ENCODE measurements at regions not wholly inside any gene's neighbourhood (a gene's known extent, or its start where the extent isn't known, plus 50 kb on each side); places are given as distances from the start of the nearest gene placed in this dataset.

- Histone ChIP-seq H3K27ac (no peak overlapping the region), H3K4me1 (no peaks in the 10 kb centered on the region), H3K27me3 (no peaks in the 10 kb centered on the region), H3K36me3 (replicated peaks in 1 of 2; ENCODE audit: insufficient read depth in 1 of 2, low read depth in 2 of 2) (no peaks in the 10 kb centered on the region), H3K9me3 (no peaks in the 10 kb centered on the region), H3K4me3 (no peak overlapping the region)
- intact Hi-C loops (cut with DNase I), result no loop called here
- TF ChIP-seq POLR2A (IDR thresholded peaks at IDR 0.05) (no peak), CTCF (IDR thresholded peaks at IDR 0.05) (no peak)
- ATAC-seq (no peak), DNase-seq (no peak)
- 86 to 88% methylated on average over 5 of the region's 5 CpGs for WGBS, 2 donors
These were observed 170.2 kb upstream of the BET1 start for GRCh38 chr7:94174375-94174774.

DNA sequence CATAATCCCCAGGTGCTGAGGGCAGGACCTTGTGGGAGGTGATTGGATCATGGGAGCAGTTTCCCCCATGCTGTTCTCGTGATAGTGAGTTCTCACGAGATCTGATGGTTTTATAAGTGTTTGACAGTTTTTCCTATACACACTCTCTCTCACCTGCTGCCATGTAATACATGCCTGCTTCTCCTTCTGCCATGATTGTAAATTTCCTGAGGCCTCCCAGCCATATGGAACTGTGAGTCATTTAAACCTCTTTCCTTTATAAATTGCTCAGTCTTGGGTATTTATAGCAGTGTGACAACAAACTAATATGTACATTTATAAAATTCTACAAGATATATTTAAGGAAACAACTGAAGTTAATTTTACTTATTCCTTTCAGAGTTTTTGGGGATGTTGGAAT, 170.8 kb upstream of the BET1 start:
- no peak for TF ChIP-seq POLR2A (IDR thresholded peaks at IDR 0.05)
- TF ChIP-seq CTCF (IDR thresholded peaks at IDR 0.05), result no peak
- Histone ChIP-seq H3K36me3 (replicated peaks in 1 of 2; ENCODE audit: insufficient read depth in 1 of 2, low read depth in 2 of 2) (no peaks in the 10 kb centered on the region), H3K4me1 (no peaks in the 10 kb centered on the region), H3K9me3 (no peaks in the 10 kb centered on the region), H3K27me3 (no peaks in the 10 kb centered on the region), H3K4me3 (no peak overlapping the region), H3K27ac (no peak overlapping the region)
- ATAC-seq (no peak), DNase-seq (no peak)
- WGBS, 2 donors, result 85% methylated on average over 2 of the region's 2 CpGs
- intact Hi-C loops (cut with DNase I), result no loop called here

- WGBS, 2 donors, result 50 to 68% methylated on average over 4 of the region's 4 CpGs
- DNase-seq (no peak), ATAC-seq (no peak)
- no peaks in the 10 kb centered on the region for H3K27me3 ChIP-seq
- H3K36me3 ChIP-seq (replicated peaks in 1 of 2; ENCODE audit: insufficient read depth in 1 of 2, low read depth in 2 of 2), result no peaks in the 10 kb centered on the region
- H3K4me1 ChIP-seq, result no peaks in the 10 kb centered on the region
- H3K4me3 ChIP-seq, result no peak overlapping the region
- no peaks in the 10 kb centered on the region for H3K9me3 ChIP-seq
- no peak for TF ChIP-seq CTCF (IDR thresholded peaks at IDR 0.05)
- TF ChIP-seq POLR2A (IDR thresholded peaks at IDR 0.05), result no peak
- H3K27ac ChIP-seq, result no peak overlapping the region
- intact Hi-C loops (cut with DNase I), result no loop called here
These were observed 172.6 kb upstream of the BET1 start for GRCh38 chr7:94176694-94177200.

GRCh38 chr7:94177441-94177840, 173.3 kb upstream of the BET1 start:
- ATAC-seq (no peak), DNase-seq (no peak)
- Histone ChIP-seq H3K9me3 (no peaks in the 10 kb centered on the region), H3K27me3 (no peaks in the 10 kb centered on the region), H3K36me3 (replicated peaks in 1 of 2; ENCODE audit: insufficient read depth in 1 of 2, low read depth in 2 of 2) (no peaks in the 10 kb centered on the region), H3K4me1 (no peaks in the 10 kb centered on the region), H3K27ac (no peak overlapping the region), H3K4me3 (no peak overlapping the region)
- TF ChIP-seq CTCF (IDR thresholded peaks at IDR 0.05), result no peak
- no peak for TF ChIP-seq POLR2A (IDR thresholded peaks at IDR 0.05)
- 48 to 66% methylated on average over 3 of the region's 3 CpGs for WGBS, 2 donors
- intact Hi-C loops (cut with DNase I), result no loop called here

GRCh38 chr7:94178230-94178629, 174.1 kb upstream of the BET1 start:
- Histone ChIP-seq H3K4me1 (no peaks in the 10 kb centered on the region), H3K4me3 (no peak overlapping the region), H3K27ac (no peak overlapping the region), H3K9me3 (no peaks in the 10 kb centered on the region), H3K27me3 (no peaks in the 10 kb centered on the region), H3K36me3 (replicated peaks in 1 of 2; ENCODE audit: insufficient read depth in 1 of 2, low read depth in 2 of 2) (no peaks in the 10 kb centered on the region)
- ATAC-seq (no peak), DNase-seq (no peak)
- TF ChIP-seq POLR2A (IDR thresholded peaks at IDR 0.05) (no peak), CTCF (IDR thresholded peaks at IDR 0.05) (no peak)
- WGBS, 2 donors, result 69 to 76% methylated on average over 3 of the region's 3 CpGs
- intact Hi-C loops (cut with DNase I), result no loop called here
